HepG2 (cell line): ENCODE measurements at regions not wholly inside any gene's neighbourhood (a gene's known extent, or its start where the extent isn't known, plus 50 kb on each side); places are given as distances from the start of the nearest gene placed in this dataset.

Experiments used
- ATAC-seq: fragments of 200-7000 bp; cut with Tn5 transposase; 3 replicates; pipeline ENCODE4 v1.9.1; 2020; ENCODE audit warnings: mild to moderate bottlenecking, moderate library complexity
- BruUV-seq: library from RNA; stranded (reverse); fragments of 400-500 nt; replicated peaks from 2 replicates; lab custom pipeline; 2021; lab: Mats Ljungman, UMichigan
- CTCF ChIA-PET: fragments of 300-600 bp; formaldehyde crosslinking; extraction: SDS; loops from one replicate; lab custom pipeline; 2021; ENCODE audit warnings: low total read pairs, inconsistent platforms, low intra/inter-chr PET ratio; lab: Yijun Ruan, JAX
- POLR2A ChIA-PET: fragments of 350-600 bp; sonication (Branson Sonifier 250); formaldehyde crosslinking; loops from one replicate; lab custom pipeline; 2020; ENCODE audit warnings: antibody characterized with exemption, inconsistent platforms; lab: Yijun Ruan, JAX
- DNase-seq: peaks from one replicate; pipeline ENCODE4 v3.0.0-alpha.2; 2015; ENCODE audit warnings: low spot score
- FAIRE-seq: peaks from 3 replicates; lab custom pipeline; 2011; peaks lifted over from hg19 to GRCh38; lab: Jason Lieb, UNC
- H2AFZ ChIP-seq: one replicate; pipeline ENCODE4 v1.6.1; 2011; ENCODE audit warnings: low read length, inconsistent platforms
- H3K27ac ChIP-seq: fragments of 300-600 bp; 3 replicates; pipeline ENCODE4 v1.8.0; 2011; ENCODE audit warnings: mixed run types, mild to moderate bottlenecking, mixed read lengths, low read length, inconsistent platforms; ENCODE audit not compliant: insufficient read depth; ENCODE audit errors: extremely low read length
- H3K27me3 ChIP-seq, 2 experiments: fragments of 200-600 bp in 1 of 2; 2 replicates in 1 of 2; 3 replicates in 1 of 2; pipeline versions ENCODE4 v1.6.0 to v1.8.0; 2011; ENCODE audit warnings: low read length in 2 of 2, mild to moderate bottlenecking in 2 of 2, moderate library complexity in 2 of 2, inconsistent platforms in 1 of 2; ENCODE audit not compliant: insufficient read depth in 2 of 2, control insufficient read depth in 1 of 2
- H3K36me3 ChIP-seq, 2 experiments: fragments of 200-600 bp in 1 of 2; replicated peaks in 1 of 2; 2 replicates in 1 of 2; 3 replicates in 1 of 2; pipeline versions ENCODE4 v1.5.1 to v1.8.0; 2011; ENCODE audit warnings: low read length in 2 of 2, inconsistent platforms in 1 of 2; ENCODE audit not compliant: insufficient read depth in 2 of 2, control insufficient read depth in 1 of 2
- H3K4me1 ChIP-seq: 2 replicates; pipeline ENCODE4 v1.5.1; 2012; ENCODE audit warnings: low read length, inconsistent platforms; ENCODE audit not compliant: insufficient read depth
- H3K4me2 ChIP-seq: 2 replicates; pipeline ENCODE4 v1.6.0; 2011; ENCODE audit warnings: low read depth, low read length, inconsistent platforms
- H3K4me3 ChIP-seq, 3 experiments: fragments of 200-600 bp in 1 of 3; sonication (generic), shearing (Covaris generic) in 1 of 3; replicated peaks in 1 of 3; 2 replicates each; pipeline ENCODE4 v1.5.1; 2011 to 2016; ENCODE audit warnings: low read length in 3 of 3, inconsistent platforms in 2 of 3, low read depth in 2 of 3, mild to moderate bottlenecking in 2 of 3, control low read depth in 1 of 3, mixed read lengths in 1 of 3; ENCODE audit not compliant: insufficient read depth in 1 of 3
- H3K79me2 ChIP-seq: one replicate; pipeline ENCODE4 v1.6.1; 2011; ENCODE audit warnings: low read length, inconsistent platforms; ENCODE audit not compliant: insufficient read depth
- H3K9ac ChIP-seq: 2 replicates; pipeline ENCODE4 v1.6.0; 2011; ENCODE audit warnings: mild to moderate bottlenecking, low read depth, low read length, inconsistent platforms; ENCODE audit not compliant: insufficient read depth
- H3K9me3 ChIP-seq: 2 replicates; pipeline ENCODE4 v1.5.1; 2012; ENCODE audit warnings: mild to moderate bottlenecking, low read length
- H4K20me1 ChIP-seq: 2 replicates; pipeline ENCODE4 v1.6.0; 2011; ENCODE audit warnings: inconsistent platforms, mild to moderate bottlenecking, low read length, moderate library complexity; ENCODE audit not compliant: insufficient read depth
- ATRX ChIP-seq: sonication (generic); formaldehyde crosslinking; IDR thresholded peaks from 2 replicates; pipeline ENCODE4 v1.4.0; 2020; ENCODE audit warnings: missing genetic modification reagents, borderline replicate concordance
- BRF2 ChIP-seq: sonication (generic); formaldehyde crosslinking; IDR thresholded peaks from 2 replicates; pipeline ENCODE4 v1.8.1; 2022; ENCODE audit warnings: mild to moderate bottlenecking, missing genetic modification reagents
- CENPT ChIP-seq: sonication (generic); formaldehyde crosslinking; IDR thresholded peaks from 2 replicates; pipeline ENCODE4 v1.8.0; 2022; ENCODE audit warnings: low read depth, mild to moderate bottlenecking, moderate library complexity, missing genetic modification reagents
- KLF16 ChIP-seq, 2 experiments: sonication (generic) in 1 of 2; formaldehyde crosslinking in 1 of 2; IDR thresholded peaks; 2 replicates each; pipeline versions ENCODE4 v1.6.1 to v1.8.0; 2016 to 2023; ENCODE audit warnings: missing genetic modification reagents in 2 of 2, missing compliant biosample characterization in 1 of 2
- MYPOP ChIP-seq: sonication (generic); formaldehyde crosslinking; IDR thresholded peaks from 2 replicates; pipeline ENCODE4 v1.8.1; 2023; ENCODE audit warnings: mild to moderate bottlenecking, moderate library complexity, missing genetic modification reagents
- RFXAP ChIP-seq: sonication (generic); formaldehyde crosslinking; IDR thresholded peaks from 2 replicates; pipeline ENCODE4 v1.4.0; 2020; ENCODE audit warnings: missing genetic modification reagents, borderline replicate concordance
- SETDB1 ChIP-seq: sonication (generic); formaldehyde crosslinking; IDR thresholded peaks from 2 replicates; pipeline ENCODE4 v1.5.1; 2020; ENCODE audit warnings: missing genetic modification reagents, mild to moderate bottlenecking, borderline replicate concordance
- SNAPC5 ChIP-seq: sonication (generic); formaldehyde crosslinking; IDR thresholded peaks from 2 replicates; pipeline ENCODE4 v1.8.1; 2023; ENCODE audit warnings: mild to moderate bottlenecking, missing genetic modification reagents, borderline replicate concordance
- THRA ChIP-seq: sonication (generic); formaldehyde crosslinking; IDR thresholded peaks from 2 replicates; pipeline ENCODE4 v1.4.0; 2020; ENCODE audit warnings: missing genetic modification reagents, borderline replicate concordance
- TIGD3 ChIP-seq: sonication (generic); formaldehyde crosslinking; IDR thresholded peaks from 2 replicates; pipeline ENCODE4 v1.5.1; 2020; ENCODE audit warnings: mild to moderate bottlenecking, missing genetic modification reagents, borderline replicate concordance
- ZNF512B ChIP-seq: sonication (generic); formaldehyde crosslinking; IDR thresholded peaks from 2 replicates; pipeline ENCODE4 v1.5.1; 2020; ENCODE audit warnings: missing genetic modification reagents, mild to moderate bottlenecking, borderline replicate concordance
- ZNF567 ChIP-seq: sonication (generic); formaldehyde crosslinking; IDR thresholded peaks from 2 replicates; pipeline ENCODE4 v1.8.1; 2023; ENCODE audit warnings: mild to moderate bottlenecking, missing genetic modification reagents, borderline replicate concordance
- ZNF619 ChIP-seq: sonication (generic); formaldehyde crosslinking; IDR thresholded peaks from 2 replicates; pipeline ENCODE4 v1.4.0; 2020; ENCODE audit warnings: mild to moderate bottlenecking, missing genetic modification reagents
- ZSCAN5A ChIP-seq: sonication (generic); formaldehyde crosslinking; IDR thresholded peaks from 2 replicates; pipeline ENCODE4 v1.8.0; 2022; ENCODE audit warnings: mild to moderate bottlenecking, missing genetic modification reagents, borderline replicate concordance
- WGBS: methylation state at CpG from one replicate; pipeline ENCODE4 v1.1.6; 2017; ENCODE audit warnings: low lambda C conversion rate; 5-methylcytosine and 5-hydroxymethylcytosine counted together
- in situ Hi-C: cut with HindIII; loops from 2 replicates; pipeline ENCODE4 v1.10.0; 2017; ENCODE audit warnings: low pct_unique_long_range_greater_than_20kb; ENCODE audit not compliant: extremely low pct_ligation_motif_present
- intact Hi-C: fragments of 100-400 bp; cut with micrococcal nuclease; formaldehyde crosslinking; loops from one replicate; pipeline ENCODE4 v1.10.0; 2022; ENCODE audit not compliant: unreplicated experiment

GRCh38 chr10:21388589-21388988 lies 136.9 kb downstream of the SKIDA1 start:
- BruUV-seq, result no TSS peak
- 48% methylated on average over 8 of the region's 8 CpGs for WGBS
- H3K4me2 ChIP-seq, result no peak overlapping the region

More at GRCh38 chr10:21388589-21388988, 136.9 kb downstream of the SKIDA1 start:
- intact Hi-C loops (no loop called here), in situ Hi-C loops (no loop called here)
- H3K36me3 ChIP-seq, result no peaks in the 10 kb centered on the region
- no peak overlapping the region for H2AFZ ChIP-seq
- ATAC-seq, result no peak
- no peaks in the 10 kb centered on the region for H4K20me1 ChIP-seq
- DNase-seq, result no peak
- ChIA-PET CTCF (no interaction called here), POLR2A (no interaction called here)
- H3K27ac ChIP-seq, result no peak overlapping the region
- H3K9me3 ChIP-seq, result no peaks in the 10 kb centered on the region
- H3K27me3 ChIP-seq, result peaks cover 2 to 25% of the 10 kb centered on the region in 2 experiments; a peak in 2 of 5 replicates
- no peak for TF ChIP-seq ZSCAN5A (CRISPR knock-in tag)
- TF ChIP-seq KLF16 (CRISPR knock-in tag; IDR thresholded peaks at IDR 0.05), result no peak
- TF ChIP-seq BRF2 (CRISPR knock-in tag), result no peak
- TF ChIP-seq MYPOP (CRISPR knock-in tag), result no peak
- no peak for TF ChIP-seq TIGD3 (CRISPR knock-in tag)
- TF ChIP-seq CENPT, result no peak
- TF ChIP-seq ZNF512B (CRISPR knock-in tag), result no peak
- TF ChIP-seq THRA (CRISPR knock-in tag), result no peak
- TF ChIP-seq SETDB1 (CRISPR knock-in tag), result no peak
- no peak for TF ChIP-seq ZNF567 (CRISPR knock-in tag)
- no peak for TF ChIP-seq ATRX
- no peak for TF ChIP-seq RFXAP
- no peak for TF ChIP-seq ZNF619
- no peak for TF ChIP-seq SNAPC5 (CRISPR knock-in tag)
- no peaks in the 10 kb centered on the region for H3K79me2 ChIP-seq
- no peaks in the 10 kb centered on the region for H3K4me1 ChIP-seq
- no peak for FAIRE-seq
- no peak overlapping the region for H3K4me3 ChIP-seq
- H3K9ac ChIP-seq, result no peak overlapping the region
